Uterus (tissue), 3 donors: ENCODE measurements at regions not wholly inside any gene's neighbourhood (a gene's known extent, or its start where the extent isn't known, plus 50 kb on each side); places are given as distances from the start of the nearest gene placed in this dataset.

Experiments
- DNase-seq, 2 donors: peaks; one replicate each; pipeline ENCODE4 v3.0.0-alpha.2; 2019 to 2020
- H3K27ac ChIP-seq, 2 donors: fragments of 200-600 bp; sonication (generic); 1 replicate in 1 of 2; 2 replicates in 1 of 2; pipeline ENCODE4 v1.5.1; 2016 to 2018
- H3K27me3 ChIP-seq, 2 donors: fragments of 200-600 bp; sonication (generic); one replicate each; pipeline ENCODE4 v1.5.1; 2018 to 2019; ENCODE audit warnings: control low read depth in 1 of 2
- H3K36me3 ChIP-seq, 2 donors: fragments of 200-600 bp; sonication (generic); one replicate each; pipeline ENCODE4 v1.5.1; 2019; ENCODE audit warnings: control low read depth in 1 of 2
- H3K4me1 ChIP-seq, 2 donors: fragments of 200-600 bp; sonication (generic); one replicate each; pipeline ENCODE4 v1.5.1; 2018 to 2019; ENCODE audit warnings: control low read depth in 1 of 2
- H3K4me3 ChIP-seq, 2 donors: fragments of 200-600 bp; sonication (generic); 1 replicate in 1 of 2; 2 replicates in 1 of 2; pipeline ENCODE4 v1.5.1; 2018 to 2019; ENCODE audit warnings: mild to moderate bottlenecking in 1 of 2
- H3K9me3 ChIP-seq, 2 donors: fragments of 200-600 bp; sonication (generic); one replicate each; pipeline ENCODE4 v1.5.1; 2019; ENCODE audit warnings: control low read depth in 1 of 2
- CTCF ChIP-seq, 4 experiments: fragments of 200-600 bp in 2 of 4; fragments of 450-650 bp in 2 of 4; sonication (generic) in 2 of 4; IDR thresholded peaks; one replicate each; pipeline ENCODE4 v1.5.1; 2016 to 2019; ENCODE audit warnings: antibody characterized with exemption in 4 of 4, mild to moderate bottlenecking in 2 of 4, moderate library complexity in 1 of 4
- POLR2A ChIP-seq, 2 donors: fragments of 450-650 bp; IDR thresholded peaks; one replicate each; pipeline ENCODE4 v1.6.1; 2016; ENCODE audit warnings: antibody characterized with exemption in 2 of 2, mild to moderate bottlenecking in 1 of 2, moderate library complexity in 1 of 2
- intact Hi-C: fragments of 100-400 bp; cut with DNase I; formaldehyde crosslinking; loops from one replicate; pipeline ENCODE4 v1.15.1; 2023; ENCODE audit warnings: low total_unique reads
- donor health status: DM: yes; HTN: yes; CAD: no.

DNA sequence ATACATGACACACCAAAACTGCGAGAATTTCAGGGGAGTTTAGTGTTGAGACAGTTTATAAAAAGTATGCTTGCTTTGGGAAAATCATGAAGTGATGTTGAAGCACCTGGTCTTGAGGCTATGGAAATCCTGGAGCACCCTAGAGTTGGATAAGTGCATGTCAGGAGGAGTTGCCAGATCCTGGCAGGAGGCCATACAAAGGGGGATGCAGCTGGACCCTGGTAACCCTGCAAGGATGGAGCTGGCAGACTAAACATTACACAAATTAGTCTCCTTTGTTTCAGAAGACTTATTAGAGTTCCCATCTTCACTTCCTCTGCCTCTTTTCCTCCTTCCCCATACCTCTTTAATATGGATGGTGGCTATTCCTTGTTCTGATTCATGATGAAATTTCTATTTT is 907.0 kb downstream of the BCL11B start:
- H3K36me3 ChIP-seq: no peaks in the 10 kb centered on the region
- no peaks in the 10 kb centered on the region for H3K27me3 ChIP-seq
- intact Hi-C loops: no loop called here
- no peak for TF ChIP-seq POLR2A (IDR thresholded peaks at IDR 0.05)
- TF ChIP-seq CTCF (IDR thresholded peaks at IDR 0.05): no peak
- no peak overlapping the region for H3K27ac ChIP-seq
- H3K4me3 ChIP-seq: no peak overlapping the region
- H3K9me3 ChIP-seq: no peaks in the 10 kb centered on the region
- no peak for DNase-seq
- H3K4me1 ChIP-seq: no peaks in the 10 kb centered on the region

GRCh38 chr14:98366429-98366828 is 905.6 kb downstream of the BCL11B start:
- H3K27ac ChIP-seq: no peak overlapping the region
- intact Hi-C loops: no loop called here
- DNase-seq: no peak
- no peak for TF ChIP-seq CTCF (IDR thresholded peaks at IDR 0.05)
- no peak for TF ChIP-seq POLR2A (IDR thresholded peaks at IDR 0.05)
- no peaks in the 10 kb centered on the region for H3K9me3 ChIP-seq
- no peaks in the 10 kb centered on the region for H3K36me3 ChIP-seq
- H3K4me1 ChIP-seq: no peaks in the 10 kb centered on the region
- H3K4me3 ChIP-seq: no peak overlapping the region
- no peaks in the 10 kb centered on the region for H3K27me3 ChIP-seq

DNA sequence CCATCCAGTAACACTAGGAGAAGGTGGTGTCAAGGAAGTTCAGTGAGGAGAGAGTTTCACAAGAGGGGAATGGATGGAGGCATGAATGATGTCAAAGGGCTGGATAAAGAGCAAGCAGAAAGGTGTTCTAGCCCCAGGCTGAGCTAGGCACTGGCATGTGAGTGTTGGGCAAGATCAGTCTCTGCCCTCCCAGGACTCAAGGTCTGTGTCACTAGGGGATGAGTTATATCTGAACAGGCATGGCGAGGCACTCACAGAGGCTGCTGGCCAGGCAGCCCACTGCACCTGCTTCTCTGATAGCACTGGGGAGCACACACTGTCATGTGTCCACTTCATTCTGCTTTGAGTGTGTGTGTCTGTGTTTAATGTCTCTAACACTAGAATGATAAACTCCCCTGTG is 903.8 kb downstream of the BCL11B start:
- TF ChIP-seq POLR2A (IDR thresholded peaks at IDR 0.05): no peak
- no peak for TF ChIP-seq CTCF (IDR thresholded peaks at IDR 0.05)
- DNase-seq: no peak
- Histone ChIP-seq H3K27ac (no peak overlapping the region), H3K27me3 (no peaks in the 10 kb centered on the region), H3K4me1 (no peaks in the 10 kb centered on the region), H3K36me3 (no peaks in the 10 kb centered on the region), H3K4me3 (no peak overlapping the region), H3K9me3 (no peaks in the 10 kb centered on the region)
- intact Hi-C loops: no loop called here

DNA sequence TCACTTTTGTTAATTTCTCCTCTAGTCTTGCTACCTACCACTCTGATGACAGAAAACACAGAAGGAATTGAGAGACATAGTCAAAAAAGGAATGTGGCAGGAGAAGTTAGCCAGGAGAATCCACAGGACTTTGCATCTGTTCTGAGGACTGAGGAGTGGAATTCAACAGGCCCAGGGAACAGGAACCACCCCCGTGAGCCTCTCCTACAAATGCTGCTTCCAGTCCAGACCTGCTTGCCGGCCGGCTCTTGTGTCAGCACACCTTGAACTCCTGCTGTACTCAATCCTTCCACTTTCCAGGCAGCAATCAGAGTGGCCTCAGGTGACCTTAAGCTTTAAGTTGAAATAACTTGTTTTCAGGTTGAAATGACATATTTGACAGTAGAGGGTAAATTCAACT is 903.1 kb downstream of the BCL11B start:
- Histone ChIP-seq H3K27me3 (no peaks in the 10 kb centered on the region), H3K27ac (no peak overlapping the region), H3K4me1 (no peaks in the 10 kb centered on the region), H3K4me3 (no peak overlapping the region), H3K9me3 (no peaks in the 10 kb centered on the region), H3K36me3 (no peaks in the 10 kb centered on the region)
- DNase-seq: no peak
- TF ChIP-seq POLR2A (IDR thresholded peaks at IDR 0.05) (no peak), CTCF (IDR thresholded peaks at IDR 0.05) (no peak)
- intact Hi-C loops: no loop called here

- intact Hi-C loops: no loop called here
- Histone ChIP-seq H3K36me3 (no peaks in the 10 kb centered on the region), H3K4me3 (no peak overlapping the region), H3K27me3 (no peaks in the 10 kb centered on the region), H3K9me3 (no peaks in the 10 kb centered on the region), H3K27ac (no peak overlapping the region), H3K4me1 (no peaks in the 10 kb centered on the region)
- TF ChIP-seq POLR2A (IDR thresholded peaks at IDR 0.05) (no peak), CTCF (IDR thresholded peaks at IDR 0.05) (no peak)
- no peak for DNase-seq
These were observed 902.7 kb downstream of the BCL11B start for GRCh38 chr14:98369344-98369743.
